ENCODE measurements at regions not wholly inside any gene's neighbourhood (a gene's known extent, or its start where the extent isn't known, plus 50 kb on each side); places are given as distances from the start of the nearest gene placed in this dataset.
"Not testable (repeated sequence)": the region's sequence is repeated elsewhere in the genome, so short reads cannot be mapped to it uniquely, and the experiment has no call there.

GRCh38 chr7:57524197-57524596 lies 74.2 kb downstream of the ZNF716 start:
- H3K23ac ChIP-seq (ENCODE audit: low read length); H2BK5ac ChIP-seq (ENCODE audit: low read depth, low read length, poor library complexity); H3K9me3 ChIP-seq (ENCODE audit: insufficient read depth, low read depth, low read length); H3K27ac ChIP-seq (ENCODE audit: low read depth, low read length); H2BK120ac ChIP-seq (ENCODE audit: insufficient read depth, low read length, poor library complexity); H3K4me1 ChIP-seq (ENCODE audit: control insufficient read depth in 1 of 2, insufficient read depth in 2 of 2, low read length in 2 of 2); H3K4me3 ChIP-seq (ENCODE audit: low read depth, low read length); H4K91ac ChIP-seq (ENCODE audit: low read depth, low read length); H3K4me2 ChIP-seq (ENCODE audit: low read length); H3K79me2 ChIP-seq (ENCODE audit: control insufficient read depth, insufficient read depth, low read length, poor library complexity); H4K12ac ChIP-seq (ENCODE audit: low read depth, low read length); DNase-seq; H3K14ac ChIP-seq (ENCODE audit: low read length); H2BK12ac ChIP-seq (ENCODE audit: low read length); H3K79me1 ChIP-seq (ENCODE audit: low read length); H2AK5ac ChIP-seq (ENCODE audit: low read length); H3K9ac ChIP-seq (ENCODE audit: low read length); H3K18ac ChIP-seq (ENCODE audit: low read length); H3K36me3 ChIP-seq (ENCODE audit: control insufficient read depth in 1 of 2, insufficient read depth in 2 of 2, low read length in 2 of 2); H3K27me3 ChIP-seq (ENCODE audit: insufficient read depth, low read length); H3K4ac ChIP-seq (ENCODE audit: low read depth, low read length); H4K8ac ChIP-seq (ENCODE audit: low read depth, low read length); H2AFZ ChIP-seq (ENCODE audit: insufficient read depth, low read length, poor library complexity): not testable (repeated sequence)
- no CpG with 5 or more reads among the region's 3 CpGs for WGBS (ENCODE audit: extremely low coverage, insufficient coverage, insufficient read length)

GRCh38 chr7:57529931-57530330 lies 80.0 kb downstream of the ZNF716 start:
- Histone ChIP-seq H2BK120ac (ENCODE audit: insufficient read depth, low read length, poor library complexity) (no peak overlapping the region), H2BK5ac (ENCODE audit: low read depth, low read length, poor library complexity) (no peak overlapping the region)

GRCh38 chr7:57540634-57541033 lies 90.7 kb downstream of the ZNF716 start:
- H3K9me3 ChIP-seq (ENCODE audit: insufficient read depth, low read depth, low read length); H2BK5ac ChIP-seq (ENCODE audit: low read depth, low read length, poor library complexity); H4K91ac ChIP-seq (ENCODE audit: low read depth, low read length); H3K27ac ChIP-seq (ENCODE audit: low read depth, low read length); H2AK5ac ChIP-seq (ENCODE audit: low read length); H3K36me3 ChIP-seq (ENCODE audit: control insufficient read depth in 1 of 2, insufficient read depth in 2 of 2, low read length in 2 of 2); H3K79me1 ChIP-seq (ENCODE audit: low read length); H3K4ac ChIP-seq (ENCODE audit: low read depth, low read length); H2BK12ac ChIP-seq (ENCODE audit: low read length); H2AFZ ChIP-seq (ENCODE audit: insufficient read depth, low read length, poor library complexity); H2BK120ac ChIP-seq (ENCODE audit: insufficient read depth, low read length, poor library complexity); H3K4me3 ChIP-seq (ENCODE audit: low read depth, low read length); H3K18ac ChIP-seq (ENCODE audit: low read length); H3K9ac ChIP-seq (ENCODE audit: low read length); H3K23ac ChIP-seq (ENCODE audit: low read length); H3K79me2 ChIP-seq (ENCODE audit: control insufficient read depth, insufficient read depth, low read length, poor library complexity); H3K27me3 ChIP-seq (ENCODE audit: insufficient read depth, low read length); H4K8ac ChIP-seq (ENCODE audit: low read depth, low read length); H4K12ac ChIP-seq (ENCODE audit: low read depth, low read length); H3K14ac ChIP-seq (ENCODE audit: low read length); H3K4me2 ChIP-seq (ENCODE audit: low read length); H3K4me1 ChIP-seq (ENCODE audit: control insufficient read depth in 1 of 2, insufficient read depth in 2 of 2, low read length in 2 of 2): not testable (repeated sequence)
- DNase-seq, result peak; percentile 13 to 64
- no CpG with 5 or more reads among the region's 4 CpGs for WGBS (ENCODE audit: extremely low coverage, insufficient coverage, insufficient read length)

More at GRCh38 chr7:57529931-57530330, 80.0 kb downstream of the ZNF716 start:
- Histone ChIP-seq H4K8ac (ENCODE audit: low read depth, low read length) (no peak overlapping the region), H4K91ac (ENCODE audit: low read depth, low read length) (no peak overlapping the region), H3K4me2 (ENCODE audit: low read length) (no peak overlapping the region), H3K14ac (ENCODE audit: low read length) (no peak overlapping the region), H3K9ac (ENCODE audit: low read length) (no peak overlapping the region), H3K4me1 (ENCODE audit: control insufficient read depth in 1 of 2, insufficient read depth in 2 of 2, low read length in 2 of 2) (no peaks in the 10 kb centered on the region), H3K18ac (ENCODE audit: low read length) (no peak overlapping the region), H2AFZ (ENCODE audit: insufficient read depth, low read length, poor library complexity) (no peak overlapping the region), H3K27ac (ENCODE audit: low read depth, low read length) (no peak overlapping the region), H3K4ac (ENCODE audit: low read depth, low read length) (no peak overlapping the region), H2BK12ac (ENCODE audit: low read length) (no peak overlapping the region), H3K23ac (ENCODE audit: low read length) (no peak overlapping the region), H3K36me3 (ENCODE audit: control insufficient read depth in 1 of 2, insufficient read depth in 2 of 2, low read length in 2 of 2) (no peaks in the 10 kb centered on the region), H3K4me3 (ENCODE audit: low read depth, low read length) (no peak overlapping the region), H3K79me1 (ENCODE audit: low read length) (no peaks in the 10 kb centered on the region), H3K79me2 (ENCODE audit: control insufficient read depth, insufficient read depth, low read length, poor library complexity) (no peaks in the 10 kb centered on the region), H4K12ac (ENCODE audit: low read depth, low read length) (no peak overlapping the region), H2AK5ac (ENCODE audit: low read length) (no peak overlapping the region), H3K27me3 (ENCODE audit: insufficient read depth, low read length) (no peaks in the 10 kb centered on the region), H3K9me3 (ENCODE audit: insufficient read depth, low read depth, low read length) (no peaks in the 10 kb centered on the region)
- no CpG with 5 or more reads among the region's 2 CpGs for WGBS (ENCODE audit: extremely low coverage, insufficient coverage, insufficient read length)
- DNase-seq, result peak; percentile 70 to 77

DNA sequence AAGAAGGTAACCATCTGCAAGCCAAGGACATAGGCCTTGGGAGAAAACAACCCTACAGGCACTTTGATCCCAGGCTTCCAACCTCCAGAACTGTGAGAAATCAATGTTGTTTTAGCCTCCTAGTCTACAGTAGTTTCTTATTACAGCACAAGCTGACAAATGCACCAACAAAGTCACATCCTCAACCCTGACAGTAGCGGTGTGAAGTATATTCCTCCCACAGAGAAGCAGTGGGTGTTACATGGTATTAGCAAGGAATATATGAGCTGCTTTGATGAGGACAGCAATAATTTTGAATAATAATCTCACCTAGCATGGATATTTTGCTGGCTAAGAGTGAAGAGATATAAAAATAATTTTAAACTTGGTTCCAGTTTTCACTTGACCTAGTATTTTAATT lies 92.4 kb downstream of the ZNF716 start:
- H3K4me2 ChIP-seq (ENCODE audit: low read length); H3K4ac ChIP-seq (ENCODE audit: low read depth, low read length); H3K4me1 ChIP-seq (ENCODE audit: control insufficient read depth in 1 of 2, insufficient read depth in 2 of 2, low read length in 2 of 2); H2BK5ac ChIP-seq (ENCODE audit: low read depth, low read length, poor library complexity); H2AFZ ChIP-seq (ENCODE audit: insufficient read depth, low read length, poor library complexity); H2BK120ac ChIP-seq (ENCODE audit: insufficient read depth, low read length, poor library complexity); H3K79me2 ChIP-seq (ENCODE audit: control insufficient read depth, insufficient read depth, low read length, poor library complexity); H3K27me3 ChIP-seq (ENCODE audit: insufficient read depth, low read length); H3K23ac ChIP-seq (ENCODE audit: low read length); H3K14ac ChIP-seq (ENCODE audit: low read length); DNase-seq; H3K9ac ChIP-seq (ENCODE audit: low read length); H4K8ac ChIP-seq (ENCODE audit: low read depth, low read length); H3K9me3 ChIP-seq (ENCODE audit: insufficient read depth, low read depth, low read length); H3K4me3 ChIP-seq (ENCODE audit: low read depth, low read length); H3K18ac ChIP-seq (ENCODE audit: low read length); H3K36me3 ChIP-seq (ENCODE audit: control insufficient read depth in 1 of 2, insufficient read depth in 2 of 2, low read length in 2 of 2); H4K12ac ChIP-seq (ENCODE audit: low read depth, low read length); H3K79me1 ChIP-seq (ENCODE audit: low read length); H3K27ac ChIP-seq (ENCODE audit: low read depth, low read length); H2BK12ac ChIP-seq (ENCODE audit: low read length); H4K91ac ChIP-seq (ENCODE audit: low read depth, low read length); H2AK5ac ChIP-seq (ENCODE audit: low read length): not testable (repeated sequence)
- no CpG with 5 or more reads among the region's 1 CpG for WGBS (ENCODE audit: extremely low coverage, insufficient coverage, insufficient read length)
